GM21367 (cell line): ENCODE measurements at regions not wholly inside any gene's neighbourhood (a gene's known extent, or its start where the extent isn't known, plus 50 kb on each side); places are given as distances from the start of the nearest gene placed in this dataset.
A peak's percentile ranks its signal among the peaks of the same experiment; 100 is the strongest.
"Not testable (repeated sequence)": the region's sequence is repeated elsewhere in the genome, so short reads cannot be mapped to it uniquely, and the experiment has no call there.

Experiments
- ATAC-seq: cut with Tn5 transposase; IDR thresholded peaks from one replicate; pipeline ENCODE4 v1.9.1; 2021; ENCODE audit not compliant: unreplicated experiment

DNA sequence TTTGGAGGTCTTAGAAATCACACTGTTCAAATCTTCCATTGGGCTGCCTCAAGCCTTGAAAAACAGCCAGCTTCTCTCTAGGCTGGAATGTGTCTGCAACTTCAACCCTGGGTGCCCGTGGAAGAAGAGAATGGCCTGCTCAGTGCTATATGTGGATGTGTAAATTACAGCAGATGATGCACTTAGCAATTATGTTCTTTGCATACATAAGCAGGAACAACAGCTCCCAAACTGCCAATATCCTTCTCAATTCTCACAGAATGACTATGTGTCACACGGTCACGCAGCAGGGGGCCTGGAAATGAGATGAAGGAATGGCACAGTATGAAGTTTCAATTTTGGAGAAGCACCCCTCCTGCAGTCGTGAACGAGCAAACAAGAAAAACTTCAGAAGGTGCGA, 175.2 kb upstream of the SMARCA2 start:
- ATAC-seq, result no peak

DNA sequence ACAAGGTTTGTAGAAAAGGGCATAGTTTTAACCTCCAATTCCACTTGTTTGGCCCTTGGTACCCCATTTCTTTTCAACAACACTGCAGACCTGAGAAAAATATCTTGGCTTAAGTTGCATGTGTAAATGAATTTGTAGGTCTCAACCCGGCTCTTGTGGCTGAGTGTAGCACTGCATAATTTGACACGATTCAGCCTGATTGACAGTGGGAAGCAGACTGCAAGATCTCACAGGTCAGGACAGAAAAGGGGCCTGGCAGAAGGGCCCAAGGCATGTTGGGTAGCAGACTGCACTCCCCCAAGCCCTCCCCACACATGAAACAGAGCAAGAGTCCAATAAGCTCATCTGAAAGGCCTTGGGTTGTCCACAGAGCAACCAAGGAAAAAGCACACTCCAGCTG, 169.7 kb upstream of the SMARCA2 start:
- ATAC-seq, result no peak

GRCh38 chr9:1855726-1856125, 159.4 kb upstream of the SMARCA2 start:
- ATAC-seq, result no peak

GRCh38 chr9:1857808-1858207, 157.3 kb upstream of the SMARCA2 start:
- ATAC-seq, result no peak

- peak; percentile 84 for ATAC-seq
Measured at GRCh38 chr9:1869843-1870242, 145.3 kb upstream of the SMARCA2 start.

- no peak for ATAC-seq
Measured at GRCh38 chr9:1870915-1871314, 144.2 kb upstream of the SMARCA2 start.

DNA sequence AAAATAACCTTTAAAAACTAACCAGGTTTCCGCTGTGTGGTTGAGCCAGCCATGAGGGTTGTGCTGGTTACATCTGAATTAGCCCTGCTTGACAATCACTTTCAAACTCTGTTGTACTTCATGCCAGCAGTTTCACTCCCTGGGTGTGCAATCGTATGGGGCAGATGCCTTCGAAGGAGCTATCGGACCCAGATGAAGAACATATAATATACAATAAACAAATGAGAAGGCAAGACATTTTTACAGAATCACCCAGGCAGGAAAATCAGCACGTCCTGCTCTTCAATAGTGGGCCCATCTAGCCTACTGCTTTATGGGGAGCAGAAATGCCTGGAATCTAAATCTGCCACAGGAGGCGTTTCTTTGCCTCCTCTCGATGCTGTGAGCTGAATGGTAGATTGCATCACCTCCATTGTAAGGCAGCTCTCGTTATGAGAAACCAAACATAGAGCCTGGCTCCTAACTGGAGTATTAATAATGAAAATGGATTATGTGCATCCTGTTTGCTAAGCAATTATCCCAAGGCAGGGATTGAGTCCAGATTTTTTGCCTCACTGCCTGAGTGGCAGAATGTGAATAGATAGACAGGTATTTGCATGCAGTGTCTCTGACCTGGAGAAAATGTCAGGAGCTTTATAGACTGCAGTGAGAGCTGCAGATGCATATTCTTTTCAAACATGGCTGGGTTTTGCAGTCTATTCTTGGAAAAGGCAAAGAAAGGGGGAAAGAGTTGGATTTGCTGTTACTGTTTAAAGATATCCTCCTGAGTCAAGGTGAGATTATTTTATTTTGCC, 143.3 kb upstream of the SMARCA2 start:
- no peak for ATAC-seq

GRCh38 chr9:1875251-1875851, 139.8 kb upstream of the SMARCA2 start:
- ATAC-seq, result no peak

GRCh38 chr9:1875921-1876448, 139.2 kb upstream of the SMARCA2 start:
- peak; percentile 57 for ATAC-seq

DNA sequence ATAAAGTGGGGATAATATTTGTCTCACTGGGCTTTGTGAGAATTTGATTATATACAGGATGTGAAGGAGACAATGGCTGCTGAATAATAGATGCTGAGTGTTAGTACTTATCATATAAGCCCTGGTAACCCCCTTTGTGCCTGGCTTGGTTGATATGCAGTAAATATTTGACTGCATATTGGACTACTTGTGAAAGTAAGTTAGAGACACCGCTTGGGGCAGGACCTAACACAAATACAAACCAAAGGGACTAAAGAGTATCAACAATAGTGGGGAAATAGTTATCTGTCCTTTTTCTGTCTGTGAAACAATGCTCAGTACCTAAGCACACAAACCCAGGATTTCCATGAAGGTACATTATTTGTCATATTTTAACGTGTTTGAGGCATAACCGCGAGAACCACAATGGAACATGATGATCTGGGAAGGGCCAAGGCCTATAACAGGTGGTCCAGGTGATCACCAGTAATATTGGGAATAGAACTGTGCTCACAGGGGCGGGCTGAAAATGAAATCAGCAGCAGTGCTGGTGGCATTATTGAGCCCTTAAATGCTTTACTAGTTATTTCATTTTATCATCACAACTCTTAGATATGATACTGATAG, 138.2 kb upstream of the SMARCA2 start:
- no peak for ATAC-seq

- no peak for ATAC-seq
Measured at GRCh38 chr9:1877951-1878350, 137.2 kb upstream of the SMARCA2 start.

- no peak for ATAC-seq
Measured at GRCh38 chr9:1878811-1879210, 136.3 kb upstream of the SMARCA2 start.

DNA sequence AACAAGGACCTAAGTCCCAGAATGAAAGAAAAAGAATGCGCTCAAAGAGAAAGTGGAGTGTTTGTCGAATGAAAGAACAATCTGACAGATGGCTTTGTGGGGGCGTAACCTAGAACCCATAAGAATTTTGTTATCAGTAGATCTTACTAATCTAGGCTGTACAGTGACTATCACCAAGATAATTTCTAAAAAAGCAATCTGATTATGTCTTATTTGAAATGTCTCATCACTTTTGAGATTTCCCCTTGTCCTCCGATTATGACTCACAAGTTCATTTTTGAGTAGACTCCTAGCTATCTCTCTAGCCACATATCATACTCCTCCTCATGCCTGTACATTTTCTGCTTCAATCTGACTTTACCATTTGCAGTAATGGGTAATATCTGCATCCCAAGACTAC, 135.6 kb upstream of the SMARCA2 start:
- ATAC-seq, result peak; percentile 34

GRCh38 chr9:1880038-1880565, 135.0 kb upstream of the SMARCA2 start:
- no peak for ATAC-seq

DNA sequence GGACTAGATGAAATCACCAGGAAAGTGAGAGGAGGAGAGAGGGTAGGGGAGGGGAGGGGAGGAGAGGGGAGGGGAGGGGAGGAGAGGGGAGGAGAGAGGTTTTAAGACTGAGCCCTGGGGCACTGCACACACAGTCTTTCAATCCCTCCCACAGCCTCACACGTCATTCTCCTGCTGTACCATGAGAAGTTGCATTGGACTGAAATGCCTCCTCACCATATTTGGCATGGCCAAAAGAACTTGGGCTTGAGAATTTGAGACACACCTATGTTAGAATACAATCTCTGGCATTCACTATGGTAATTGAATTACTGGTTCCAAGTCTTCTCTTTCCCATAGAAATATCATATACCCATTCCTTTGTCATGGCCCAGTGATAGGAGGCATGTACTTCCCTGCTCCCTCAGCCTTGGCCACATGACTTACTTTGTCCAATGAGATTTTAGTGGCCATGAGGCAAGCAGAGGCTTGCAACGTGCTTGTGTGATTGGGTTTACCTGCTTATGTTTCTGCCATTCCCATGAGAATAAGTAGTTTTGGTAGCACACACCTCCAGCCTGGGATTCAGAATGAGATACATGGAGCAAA, 133.3 kb upstream of the SMARCA2 start:
- no peak for ATAC-seq

DNA sequence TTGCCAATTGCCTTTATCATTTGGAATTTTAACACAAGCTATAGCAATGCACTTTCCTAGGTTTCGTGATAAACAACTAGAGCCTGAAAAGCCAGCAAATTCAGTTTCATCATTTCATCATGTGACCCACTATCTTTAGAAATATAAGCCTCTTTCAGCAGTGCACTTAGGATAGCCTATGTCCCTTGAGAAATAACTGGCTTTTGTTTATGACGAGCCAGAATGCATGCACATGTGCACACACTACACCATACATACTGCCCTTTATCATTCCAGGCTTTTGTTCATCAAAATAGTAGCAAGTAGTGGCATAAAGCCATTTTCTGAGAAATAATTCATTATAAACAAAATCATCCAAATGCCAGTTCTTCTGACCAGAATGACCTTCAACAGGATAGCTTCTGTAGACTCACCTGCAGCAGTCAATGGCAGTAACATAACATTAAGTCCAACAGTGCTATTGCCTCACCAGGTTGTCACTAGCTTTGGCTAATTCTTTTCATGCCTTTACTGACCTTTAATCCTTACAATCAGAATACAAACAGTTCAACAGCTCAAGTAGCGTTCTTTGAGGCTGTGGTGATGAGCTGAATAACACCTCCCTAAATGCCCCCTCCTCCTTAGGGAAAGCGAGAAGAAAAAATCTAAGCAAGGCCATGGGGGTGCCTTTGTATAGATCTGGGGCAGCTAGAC, 132.3 kb upstream of the SMARCA2 start:
- ATAC-seq, result no peak

- ATAC-seq, result no peak
Measured at GRCh38 chr9:1890201-1890600, 124.9 kb upstream of the SMARCA2 start.

- no peak for ATAC-seq
Measured at GRCh38 chr9:1890816-1891215, 124.3 kb upstream of the SMARCA2 start.

DNA sequence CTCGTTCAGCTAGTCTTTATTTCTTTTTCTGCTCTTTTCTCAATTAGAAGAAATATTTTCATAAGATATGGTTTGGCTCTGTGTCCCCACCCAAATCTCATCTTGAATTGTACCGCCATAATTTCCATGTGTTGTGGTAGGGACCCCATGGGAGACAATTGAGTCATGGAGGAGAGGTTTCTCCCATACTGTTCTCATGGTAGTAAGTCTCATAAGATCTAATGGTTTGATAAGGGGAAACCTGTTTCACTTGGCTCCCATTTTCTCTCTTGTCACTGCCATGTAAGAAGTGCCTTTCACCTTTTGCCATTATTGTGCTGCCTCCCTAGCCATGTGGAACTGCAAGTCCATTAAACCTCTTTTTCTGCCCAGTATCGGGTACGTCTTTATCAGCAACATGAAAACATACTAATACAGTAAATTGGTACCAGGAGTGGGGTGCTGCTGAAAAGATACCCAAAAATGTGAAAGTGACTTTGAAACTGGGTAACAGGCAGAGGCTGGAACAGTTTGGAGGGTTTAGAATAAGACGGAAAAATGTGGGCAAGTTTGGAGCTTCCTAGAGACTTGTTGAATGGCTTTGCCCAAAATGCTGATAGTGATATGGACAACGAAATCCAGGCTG, 112.0 kb upstream of the SMARCA2 start:
- ATAC-seq, result not testable (repeated sequence)

DNA sequence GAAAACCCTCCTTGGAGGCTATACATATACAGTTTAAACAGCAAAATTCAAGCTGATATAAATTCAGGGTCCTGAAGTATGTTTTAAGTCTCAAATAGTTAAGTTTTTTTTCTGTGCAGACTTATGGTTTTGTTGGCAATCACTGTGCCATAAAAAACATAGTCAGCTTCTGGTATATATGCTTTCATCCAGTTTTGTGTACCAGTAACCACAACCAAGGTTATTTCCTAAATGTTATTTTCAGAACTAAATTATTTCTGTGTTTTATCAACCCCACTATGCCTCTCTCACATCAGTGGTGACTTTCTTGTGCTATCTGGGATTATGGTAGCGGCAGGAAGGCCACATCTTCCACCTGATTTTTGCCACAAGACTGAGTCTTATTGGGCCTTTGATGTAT, 107.7 kb upstream of the SMARCA2 start:
- no peak for ATAC-seq
